ENCODE measurements at regions not wholly inside any gene's neighbourhood (a gene's known extent, or its start where the extent isn't known, plus 50 kb on each side); places are given as distances from the start of the nearest gene placed in this dataset.

- H3K27me3 ChIP-seq (ENCODE audit: insufficient read depth) = no peaks in the 10 kb centered on the region
- no peaks in the 10 kb centered on the region for H3K9me3 ChIP-seq
- no peaks in the 10 kb centered on the region for H3F3A ChIP-seq (replicated peaks; ENCODE audit: insufficient read depth)
- H4K20me1 ChIP-seq (ENCODE audit: insufficient read depth) = no peaks in the 10 kb centered on the region
- H3K79me2 ChIP-seq (ENCODE audit: insufficient read depth) = no peaks in the 10 kb centered on the region
- TF ChIP-seq REST (IDR thresholded peaks at IDR 0.05; ENCODE audit: low read depth, low read length) (no peak), RCOR1 (IDR thresholded peaks at IDR 0.05; ENCODE audit: low read length) (no peak), ZBTB33 (IDR thresholded peaks at IDR 0.05; ENCODE audit: borderline replicate concordance, low read depth) (no peak), GABPA (IDR thresholded peaks at IDR 0.05; ENCODE audit: low read depth) (no peak), FOXJ3 (CRISPR knock-in tag; IDR thresholded peaks at IDR 0.05) (no peak), GATA2 (CRISPR knock-in tag; IDR thresholded peaks at IDR 0.05) (no peak), JUND (IDR thresholded peaks at IDR 0.05) (no peak), SMC3 (IDR thresholded peaks at IDR 0.05; ENCODE audit: low read depth, low read length) (no peak), TCF12 (IDR thresholded peaks at IDR 0.05) (no peak), CHD2 (IDR thresholded peaks at IDR 0.05; ENCODE audit: low read length, partially characterized antibody) (no peak), NRF1 (IDR thresholded peaks at IDR 0.05; ENCODE audit: low read depth, low read length) (no peak), USF1 (IDR thresholded peaks at IDR 0.05; ENCODE audit: borderline replicate concordance, low read depth) (no peak), MEF2A (IDR thresholded peaks at IDR 0.05; ENCODE audit: borderline replicate concordance, low read depth) (no peak), PBX3 (IDR thresholded peaks at IDR 0.05) (no peak), MAX (IDR thresholded peaks at IDR 0.05; ENCODE audit: low read depth) (no peak), EP300 (IDR thresholded peaks at IDR 0.05; ENCODE audit: borderline replicate concordance in 1 of 2, low read depth in 1 of 2, low read length in 1 of 2) (no peak), RXRA (IDR thresholded peaks at IDR 0.05; ENCODE audit: borderline replicate concordance, low read depth) (no peak), RAD21 (IDR thresholded peaks at IDR 0.05; ENCODE audit: low read length) (no peak)
- DNase-seq = no peak
- ChIA-PET POLR2A (no interaction called here), CTCF (interaction anchor here (1.1 to 3.4 kb wide), 2 partner anchors 11 to 25 kb away, joined by 3 to 15 read pairs; no protein-coding TSS in a partner anchor)
- H2AFZ ChIP-seq (ENCODE audit: low read depth) = no peak overlapping the region
- H3K36me3 ChIP-seq (replicated peaks in 1 of 2; ENCODE audit: control insufficient read depth in 1 of 2, insufficient read depth in 2 of 2, low read length in 1 of 2) = no peaks in the 10 kb centered on the region
- WGBS (ENCODE audit: low lambda C conversion rate) = 54% methylated on average over 3 of the region's 3 CpGs
- no peak overlapping the region for H3K4me3 ChIP-seq (ENCODE audit: low read depth in 2 of 2, low read length in 1 of 2)
- peaks cover 0 to 2% of the 10 kb centered on the region in 2 experiments; a peak in 1 of 4 replicates for H3K4me1 ChIP-seq (ENCODE audit: control insufficient read depth in 1 of 2, insufficient read depth in 2 of 2, low read depth in 1 of 2, low read length in 1 of 2)
- H3K4me2 ChIP-seq = no peak overlapping the region
- no peak overlapping the region for H3K27ac ChIP-seq (ENCODE audit: low read depth in 2 of 2, low read length in 1 of 2)
- H3K9me2 ChIP-seq = no peaks in the 10 kb centered on the region
- H3K9ac ChIP-seq = no peak overlapping the region
These were observed 286.2 kb downstream of the THBS2 start for GRCh38 chr6:168967281-168967925.
